ENCODE measurements at regions not wholly inside any gene's neighbourhood (a gene's known extent, or its start where the extent isn't known, plus 50 kb on each side); places are given as distances from the start of the nearest gene placed in this dataset.
"Not testable (repeated sequence)": the region's sequence is repeated elsewhere in the genome, so short reads cannot be mapped to it uniquely, and the experiment has no call there.

GRCh38 chr3:152100491-152101132, 168.1 kb upstream of the MBNL1 start:
- no peak for DNase-seq

GRCh38 chr3:152102410-152102809, 166.3 kb upstream of the MBNL1 start:
- no peak for DNase-seq

- no peak for DNase-seq
These were observed 165.5 kb upstream of the MBNL1 start for GRCh38 chr3:152103257-152103656.

- no peak for DNase-seq
These were observed 163.8 kb upstream of the MBNL1 start for GRCh38 chr3:152104847-152105415.

- DNase-seq, result no peak
These were observed 163.3 kb upstream of the MBNL1 start for GRCh38 chr3:152105446-152105845.

GRCh38 chr3:152109038-152109437, 159.7 kb upstream of the MBNL1 start:
- no peak for DNase-seq

- peak; percentile 37 for DNase-seq
These were observed 155.3 kb upstream of the MBNL1 start for GRCh38 chr3:152113413-152113812.

- DNase-seq, result no peak
These were observed 154.6 kb upstream of the MBNL1 start for GRCh38 chr3:152113992-152114651.

- DNase-seq, result peak; percentile 60
These were observed 148.0 kb upstream of the MBNL1 start for GRCh38 chr3:152120601-152121269.

GRCh38 chr3:152121270-152121636, 147.5 kb upstream of the MBNL1 start:
- DNase-seq, result peak; percentile 95

GRCh38 chr3:152122851-152123250, 145.9 kb upstream of the MBNL1 start:
- no peak for DNase-seq

- DNase-seq, result no peak
These were observed 145.3 kb upstream of the MBNL1 start for GRCh38 chr3:152123457-152123856.

- DNase-seq, result peak; percentile 66
These were observed 142.5 kb upstream of the MBNL1 start for GRCh38 chr3:152126260-152126659.

GRCh38 chr3:152127058-152127457, 141.7 kb upstream of the MBNL1 start:
- DNase-seq, result peak; percentile 36

GRCh38 chr3:152128356-152128755, 140.4 kb upstream of the MBNL1 start:
- peak; percentile 76 for DNase-seq

GRCh38 chr3:152139651-152140050, 129.1 kb upstream of the MBNL1 start:
- DNase-seq, result no peak

GRCh38 chr3:152146461-152146860, 122.3 kb upstream of the MBNL1 start:
- DNase-seq, result no peak

GRCh38 chr3:152147748-152148147, 121.0 kb upstream of the MBNL1 start:
- no peak for DNase-seq

- no peak for DNase-seq
These were observed 120.2 kb upstream of the MBNL1 start for GRCh38 chr3:152148579-152148978.

GRCh38 chr3:152149832-152150231, 118.9 kb upstream of the MBNL1 start:
- peak; percentile 71 for DNase-seq

GRCh38 chr3:152151216-152151876, 117.4 kb upstream of the MBNL1 start:
- no peak for DNase-seq

GRCh38 chr3:152151877-152152765, 116.6 kb upstream of the MBNL1 start:
- not testable (repeated sequence) for DNase-seq

Data from fibroblast of skin of abdomen (primary cell).